ENCODE measurements at regions not wholly inside any gene's neighbourhood (a gene's known extent, or its start where the extent isn't known, plus 50 kb on each side); places are given as distances from the start of the nearest gene placed in this dataset.

DNA sequence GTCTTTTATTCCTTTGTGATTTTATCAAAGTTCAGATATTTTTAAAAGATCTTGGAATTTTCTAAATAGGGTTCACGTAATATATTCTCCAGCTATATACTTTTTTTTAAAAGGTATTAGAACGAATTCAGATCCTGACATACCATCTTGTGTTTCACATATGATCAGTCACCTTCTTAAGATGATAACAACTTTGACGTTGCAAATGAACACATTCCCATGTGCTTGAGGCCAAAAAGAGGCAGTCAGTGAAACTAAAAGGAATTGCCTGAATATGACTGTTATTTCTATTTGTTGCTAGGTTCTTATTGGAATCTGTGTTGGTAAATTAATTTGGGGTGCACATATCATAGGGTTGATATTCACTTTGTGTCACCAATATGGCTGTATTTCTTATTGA lies 310.1 kb downstream of the MDFIC start:
- TF ChIP-seq POLR2A (IDR thresholded peaks at IDR 0.05), result no peak
- TF ChIP-seq, protein P1, sequence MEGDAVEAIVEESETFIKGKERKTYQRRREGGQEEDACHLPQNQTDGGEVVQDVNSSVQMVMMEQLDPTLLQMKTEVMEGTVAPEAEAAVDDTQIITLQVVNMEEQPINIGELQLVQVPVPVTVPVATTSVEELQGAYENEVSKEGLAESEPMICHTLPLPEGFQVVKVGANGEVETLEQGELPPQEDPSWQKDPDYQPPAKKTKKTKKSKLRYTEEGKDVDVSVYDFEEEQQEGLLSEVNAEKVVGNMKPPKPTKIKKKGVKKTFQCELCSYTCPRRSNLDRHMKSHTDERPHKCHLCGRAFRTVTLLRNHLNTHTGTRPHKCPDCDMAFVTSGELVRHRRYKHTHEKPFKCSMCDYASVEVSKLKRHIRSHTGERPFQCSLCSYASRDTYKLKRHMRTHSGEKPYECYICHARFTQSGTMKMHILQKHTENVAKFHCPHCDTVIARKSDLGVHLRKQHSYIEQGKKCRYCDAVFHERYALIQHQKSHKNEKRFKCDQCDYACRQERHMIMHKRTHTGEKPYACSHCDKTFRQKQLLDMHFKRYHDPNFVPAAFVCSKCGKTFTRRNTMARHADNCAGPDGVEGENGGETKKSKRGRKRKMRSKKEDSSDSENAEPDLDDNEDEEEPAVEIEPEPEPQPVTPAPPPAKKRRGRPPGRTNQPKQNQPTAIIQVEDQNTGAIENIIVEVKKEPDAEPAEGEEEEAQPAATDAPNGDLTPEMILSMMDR (IDR thresholded peaks at IDR 0.05), result no peak
